K562 (cell line): ENCODE measurements at regions not wholly inside any gene's neighbourhood (a gene's known extent, or its start where the extent isn't known, plus 50 kb on each side); places are given as distances from the start of the nearest gene placed in this dataset.

Experiments
- ATAC-seq: fragments of 200-7000 bp; cut with Tn5 transposase; 3 replicates; pipeline ENCODE4 v1.9.1; 2020; ENCODE audit warnings: moderate library complexity
- BruUV-seq: library from RNA; stranded (reverse); fragments of 400-500 nt; replicated peaks from 2 replicates; lab custom pipeline; 2021; lab: Mats Ljungman, UMichigan
- CTCF ChIA-PET: fragments of 300-600 bp; formaldehyde crosslinking; extraction: SDS; loops from one replicate; lab custom pipeline; 2021; ENCODE audit warnings: low intra/inter-chr PET ratio; lab: Yijun Ruan, JAX
- POLR2A ChIA-PET: fragments of 300-600, 350-650 bp; sonication (Branson Sonifier 250); formaldehyde crosslinking; extraction: SDS; loops from one replicate; lab custom pipeline; 2021; ENCODE audit warnings: antibody characterized with exemption, inconsistent platforms; lab: Yijun Ruan, JAX
- DNase-seq, 4 experiments: peaks; one replicate each; pipeline versions ENCODE4 v3.0.0 to v3.0.0-alpha.2; 2011 to 2018; ENCODE audit warnings: low spot score in 3 of 4, mixed read lengths in 3 of 4; ENCODE audit errors: extremely low read depth in 1 of 4
- FAIRE-seq: peaks from 2 replicates; lab custom pipeline; 2011; peaks lifted over from hg19 to GRCh38; lab: Jason Lieb, UNC
- H2AFZ ChIP-seq: 2 replicates; pipeline ENCODE4 v1.6.0; 2011; ENCODE audit warnings: low read depth, low read length, control low read depth, inconsistent platforms
- H3K27ac ChIP-seq: fragments of 200-600 bp; 3 replicates; pipeline ENCODE4 v1.8.0; 2011; ENCODE audit warnings: low read depth, mild to moderate bottlenecking, control low read depth, inconsistent platforms, low read length, moderate library complexity, mixed read lengths; ENCODE audit errors: extremely low read depth
- H3K27me3 ChIP-seq, 2 experiments: fragments of 300-600 bp in 1 of 2; 2 replicates in 1 of 2; 3 replicates in 1 of 2; pipeline versions ENCODE4 v1.6.0 to v1.8.0; 2011; ENCODE audit warnings: inconsistent platforms in 2 of 2, low read length in 2 of 2, mild to moderate bottlenecking in 1 of 2, mixed read lengths in 1 of 2, moderate library complexity in 1 of 2; ENCODE audit not compliant: control insufficient read depth in 2 of 2, insufficient read depth in 2 of 2
- H3K36me3 ChIP-seq: fragments of 300-600 bp; 3 replicates; pipeline ENCODE4 v1.8.0; 2011; ENCODE audit warnings: mild to moderate bottlenecking, low read length, inconsistent platforms; ENCODE audit not compliant: control insufficient read depth, insufficient read depth
- H3K4me1 ChIP-seq, 2 experiments: fragments of 200-600 bp in 1 of 2; replicated peaks in 1 of 2; 2 replicates in 1 of 2; 3 replicates in 1 of 2; pipeline versions ENCODE4 v1.5.1 to v1.8.0; 2011; ENCODE audit warnings: inconsistent platforms in 2 of 2, low read length in 2 of 2, mild to moderate bottlenecking in 1 of 2, mixed read lengths in 1 of 2, moderate library complexity in 1 of 2; ENCODE audit not compliant: control insufficient read depth in 2 of 2, insufficient read depth in 2 of 2
- H3K4me2 ChIP-seq: 2 replicates; pipeline ENCODE4 v1.6.1; 2011; ENCODE audit warnings: low read length, control low read depth, inconsistent platforms, mixed read lengths; ENCODE audit not compliant: insufficient read depth
- H3K4me3 ChIP-seq: fragments of 200-600 bp; sonication (generic), shearing (Covaris generic); 2 replicates; pipeline ENCODE4 v1.5.1; 2016; ENCODE audit warnings: control low read depth, inconsistent platforms
- H3K79me2 ChIP-seq: fragments of 200-600 bp; 3 replicates; pipeline ENCODE4 v1.8.0; 2011; ENCODE audit warnings: low read length, inconsistent platforms; ENCODE audit not compliant: control insufficient read depth, insufficient read depth
- H3K9ac ChIP-seq, 2 experiments: 2 replicates each; pipeline versions ENCODE4 v1.6.0 to v1.6.1; 2011; ENCODE audit warnings: low read depth in 2 of 2, low read length in 2 of 2, control low read depth in 1 of 2, inconsistent platforms in 1 of 2, mild to moderate bottlenecking in 1 of 2, mixed read lengths in 1 of 2; ENCODE audit not compliant: insufficient read depth in 1 of 2
- H3K9me1 ChIP-seq: one replicate; pipeline ENCODE4 v1.6.0; 2011; ENCODE audit warnings: inconsistent platforms, mild to moderate bottlenecking, low read length, moderate library complexity; ENCODE audit not compliant: control insufficient read depth, insufficient read depth
- H3K9me3 ChIP-seq: replicated peaks from 2 replicates; pipeline ENCODE4 v1.5.1; 2011; ENCODE audit warnings: low read depth, low read length, inconsistent platforms; ENCODE audit not compliant: control insufficient read depth, insufficient read depth
- H4K20me1 ChIP-seq: replicated peaks from 2 replicates; pipeline ENCODE4 v1.6.1; 2011; ENCODE audit warnings: low read length, inconsistent platforms, mixed read lengths; ENCODE audit not compliant: control insufficient read depth, insufficient read depth
- BCOR ChIP-seq: fragments of 450-650 bp; IDR thresholded peaks from 2 replicates; pipeline ENCODE4 v1.6.1; 2016
- CEBPZ ChIP-seq: fragments of 150-350 bp; IDR thresholded peaks from 2 replicates; pipeline ENCODE4 v1.6.1; 2014; ENCODE audit warnings: low read depth, mild to moderate bottlenecking, low read length, borderline replicate concordance
- PHF20 ChIP-seq: fragments of 450-650 bp; IDR thresholded peaks from 2 replicates; pipeline ENCODE4 v1.6.1; 2018; ENCODE audit not compliant: partially characterized antibody
- ZNF449 ChIP-seq: fragments of 250-450 bp; sonication (Bioruptor Pico); IDR thresholded peaks from 2 replicates; pipeline ENCODE4 v1.8.0; 2022; ENCODE audit warnings: moderate library complexity, mild to moderate bottlenecking, inconsistent platforms
- WGBS: fragments of 100-300 bp; shearing (Covaris generic); methylation state at CpG from one replicate; pipeline ENCODE4 v1.1.6; 2016; ENCODE audit warnings: low coverage, mixed read lengths; ENCODE audit not compliant: insufficient coverage; ENCODE audit errors: missing lambda C conversion rate; 5-methylcytosine and 5-hydroxymethylcytosine counted together
- in situ Hi-C: fragments of 300-500 bp; cut with MboI; formaldehyde crosslinking; loops from 4 replicates; pipeline ENCODE4 v1.15.0; 2018; ENCODE audit warnings: inconsistent platforms, mixed read lengths
- intact Hi-C: fragments of 100-400 bp; cut with micrococcal nuclease; formaldehyde crosslinking; loops from 2 replicates; pipeline ENCODE4 v1.14.2; 2022

- Histone ChIP-seq H3K4me2 (no peak overlapping the region), H4K20me1 (no peaks in the 10 kb centered on the region), H3K36me3 (no peaks in the 10 kb centered on the region), H3K9me1 (no peaks in the 10 kb centered on the region), H3K9ac (no peak overlapping the region), H3K27ac (no peak overlapping the region), H3K4me1 (no peaks in the 10 kb centered on the region), H2AFZ (no peak overlapping the region), H3K27me3 (no peaks in the 10 kb centered on the region), H3K9me3 (no peaks in the 10 kb centered on the region), H3K4me3 (no peak overlapping the region), H3K79me2 (no peaks in the 10 kb centered on the region)
- intact Hi-C loops: no loop called here
- WGBS: 33% methylated on average over 1 of the region's 1 CpG
- ChIA-PET POLR2A (no interaction called here), CTCF (no interaction called here)
- no TSS peak for BruUV-seq
- FAIRE-seq (no peak), DNase-seq (no peak), ATAC-seq (no peak)
- TF ChIP-seq BCOR: no peak
- no peak for TF ChIP-seq CEBPZ
- TF ChIP-seq ZNF449: no peak
- TF ChIP-seq PHF20: no peak
- in situ Hi-C loops: no loop called here
Observed at GRCh38 chr5:124876566-124876965, 130.1 kb upstream of the ZNF608 start.
